Right atrium auricular region (tissue), 2 donors: ENCODE measurements at regions not wholly inside any gene's neighbourhood (a gene's known extent, or its start where the extent isn't known, plus 50 kb on each side); places are given as distances from the start of the nearest gene placed in this dataset.

Experiments used
- DNase-seq: peaks from one replicate; pipeline ENCODE4 v3.0.0-alpha.2; 2019; ENCODE audit warnings: low spot score
- H3K27ac ChIP-seq, 2 donors: fragments of 200-600 bp; sonication (generic); 1 replicate in 1 of 2; 2 replicates in 1 of 2; pipeline ENCODE4 v1.5.1; 2016 to 2019
- H3K27me3 ChIP-seq, 2 donors: fragments of 200-600 bp; sonication (generic); one replicate each; pipeline versions ENCODE4 v1.5.1 to v1.6.0; 2017 to 2019
- H3K36me3 ChIP-seq: fragments of 200-600 bp; sonication (generic); one replicate; pipeline ENCODE4 v1.5.1; 2016
- H3K4me1 ChIP-seq, 2 donors: fragments of 200-600 bp; sonication (generic); one replicate each; pipeline versions ENCODE4 v1.5.1 to v1.6.0; 2017 to 2019
- H3K4me3 ChIP-seq, 2 donors: fragments of 200-600 bp; sonication (generic); 1 replicate in 1 of 2; 2 replicates in 1 of 2; pipeline ENCODE4 v1.5.1; 2017 to 2019; ENCODE audit warnings: mild to moderate bottlenecking in 1 of 2, moderate library complexity in 1 of 2
- H3K9me3 ChIP-seq, 2 donors: fragments of 200-600 bp; sonication (generic); one replicate each; pipeline ENCODE4 v1.5.1; 2019
- TF ChIP-seq, protein P1 (sequence below), 2 donors: fragments of 200-600 bp; sonication (generic); IDR thresholded peaks; one replicate each; pipeline ENCODE4 v1.5.1; 2019; ENCODE audit warnings: antibody characterized with exemption in 2 of 2

DNA sequence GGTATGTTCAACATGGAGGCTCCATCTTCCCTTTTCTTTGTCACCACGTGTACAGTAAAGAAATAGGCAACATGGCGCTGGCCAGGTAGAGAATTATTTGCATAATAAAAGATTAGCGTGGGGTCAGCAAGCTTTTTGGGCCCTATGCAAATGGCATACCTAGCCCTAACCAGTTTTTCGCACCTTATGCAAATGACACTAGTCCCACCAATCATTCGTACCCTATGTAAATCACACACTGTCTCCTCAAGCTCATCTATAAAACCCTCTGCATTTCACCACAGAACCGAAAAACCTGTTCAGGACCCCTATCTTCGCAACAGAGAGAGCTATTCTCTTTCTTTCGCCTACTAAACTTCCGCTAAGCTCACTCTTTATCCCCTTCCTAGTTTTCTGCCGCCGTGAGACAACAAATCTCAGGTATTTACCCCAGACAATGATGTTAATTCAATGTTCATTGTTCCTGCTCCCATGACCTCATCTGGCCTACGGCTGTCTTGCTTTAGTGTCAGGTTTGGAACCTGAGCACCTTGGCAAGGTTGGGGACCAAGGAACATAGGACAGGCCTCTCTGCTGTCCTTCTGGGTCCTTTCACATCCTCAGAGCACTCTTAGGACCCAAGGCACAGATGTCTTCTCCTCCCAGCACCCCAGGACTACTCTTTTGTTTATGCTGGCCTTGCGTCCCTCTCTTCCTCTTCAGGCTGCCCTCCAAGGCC lies 180.7 kb upstream of the RAI14 start:
- H3K27me3 ChIP-seq = no peaks in the 10 kb centered on the region
- TF ChIP-seq, protein P1, sequence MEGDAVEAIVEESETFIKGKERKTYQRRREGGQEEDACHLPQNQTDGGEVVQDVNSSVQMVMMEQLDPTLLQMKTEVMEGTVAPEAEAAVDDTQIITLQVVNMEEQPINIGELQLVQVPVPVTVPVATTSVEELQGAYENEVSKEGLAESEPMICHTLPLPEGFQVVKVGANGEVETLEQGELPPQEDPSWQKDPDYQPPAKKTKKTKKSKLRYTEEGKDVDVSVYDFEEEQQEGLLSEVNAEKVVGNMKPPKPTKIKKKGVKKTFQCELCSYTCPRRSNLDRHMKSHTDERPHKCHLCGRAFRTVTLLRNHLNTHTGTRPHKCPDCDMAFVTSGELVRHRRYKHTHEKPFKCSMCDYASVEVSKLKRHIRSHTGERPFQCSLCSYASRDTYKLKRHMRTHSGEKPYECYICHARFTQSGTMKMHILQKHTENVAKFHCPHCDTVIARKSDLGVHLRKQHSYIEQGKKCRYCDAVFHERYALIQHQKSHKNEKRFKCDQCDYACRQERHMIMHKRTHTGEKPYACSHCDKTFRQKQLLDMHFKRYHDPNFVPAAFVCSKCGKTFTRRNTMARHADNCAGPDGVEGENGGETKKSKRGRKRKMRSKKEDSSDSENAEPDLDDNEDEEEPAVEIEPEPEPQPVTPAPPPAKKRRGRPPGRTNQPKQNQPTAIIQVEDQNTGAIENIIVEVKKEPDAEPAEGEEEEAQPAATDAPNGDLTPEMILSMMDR (IDR thresholded peaks at IDR 0.05) = no peak
- no peaks in the 10 kb centered on the region for H3K9me3 ChIP-seq
- H3K4me3 ChIP-seq = no peak overlapping the region
- no peak overlapping the region for H3K27ac ChIP-seq
- H3K36me3 ChIP-seq = no peaks in the 10 kb centered on the region
- DNase-seq = no peak
- H3K4me1 ChIP-seq = peaks cover 0 to 6% of the 10 kb centered on the region in 2 donors

- TF ChIP-seq, protein P1 (IDR thresholded peaks at IDR 0.05) = no peak
- no peaks in the 10 kb centered on the region for H3K36me3 ChIP-seq
- no peaks in the 10 kb centered on the region for H3K27me3 ChIP-seq
- no peak for DNase-seq
- H3K4me3 ChIP-seq = no peak overlapping the region
- H3K27ac ChIP-seq = no peak overlapping the region
- peaks cover 0 to 6% of the 10 kb centered on the region in 2 donors for H3K4me1 ChIP-seq
- H3K9me3 ChIP-seq = no peaks in the 10 kb centered on the region
Observed at GRCh38 chr5:34476941-34477565, 179.1 kb upstream of the RAI14 start.

DNA sequence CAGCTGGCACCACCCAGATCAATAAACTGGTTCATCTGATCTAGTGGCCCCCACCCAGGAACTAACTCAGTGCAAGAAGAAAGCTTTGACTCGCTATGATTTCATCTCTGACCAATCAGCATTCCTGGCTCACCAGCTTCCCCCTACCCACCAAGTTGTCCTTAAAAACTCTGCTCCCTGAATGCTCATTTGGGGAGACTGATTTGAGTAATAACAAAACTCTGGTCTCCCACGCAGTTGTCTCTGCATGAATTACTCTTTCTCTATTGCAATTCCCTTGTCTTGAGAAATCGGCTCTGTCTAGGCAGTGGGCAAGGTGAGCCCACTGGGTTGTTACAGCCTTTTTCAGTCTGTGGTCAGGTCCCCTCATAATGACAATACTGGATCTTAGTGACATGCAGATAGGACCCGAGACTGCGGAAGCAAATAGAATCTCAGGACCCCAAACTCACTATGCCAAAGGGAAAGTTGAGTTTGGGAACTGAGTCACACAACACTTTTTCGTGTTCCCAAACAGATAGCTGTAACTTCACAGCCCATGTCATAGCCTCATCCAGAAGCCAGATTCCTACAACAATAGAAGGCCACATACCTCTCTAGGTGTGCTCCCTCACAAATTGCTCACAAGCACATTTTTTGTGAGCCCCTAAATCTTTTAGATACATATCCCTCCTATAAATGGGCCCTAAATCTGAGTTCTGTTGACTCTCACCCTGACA lies 175.2 kb upstream of the RAI14 start:
- no peaks in the 10 kb centered on the region for H3K9me3 ChIP-seq
- TF ChIP-seq, protein P1 (IDR thresholded peaks at IDR 0.05) = no peak
- no peak for DNase-seq
- H3K4me1 ChIP-seq = no peaks in the 10 kb centered on the region
- H3K27me3 ChIP-seq = no peaks in the 10 kb centered on the region
- H3K4me3 ChIP-seq = no peak overlapping the region
- no peaks in the 10 kb centered on the region for H3K36me3 ChIP-seq
- H3K27ac ChIP-seq = no peak overlapping the region

- peaks cover 0 to 16% of the 10 kb centered on the region in 2 donors for H3K4me1 ChIP-seq
- H3K9me3 ChIP-seq = no peaks in the 10 kb centered on the region
- H3K27me3 ChIP-seq = no peaks in the 10 kb centered on the region
- DNase-seq = no peak
- no peaks in the 10 kb centered on the region for H3K36me3 ChIP-seq
- H3K4me3 ChIP-seq = no peak overlapping the region
- no peak overlapping the region for H3K27ac ChIP-seq
- TF ChIP-seq, protein P1 (IDR thresholded peaks at IDR 0.05) = no peak
Observed at GRCh38 chr5:34483442-34484033, 172.6 kb upstream of the RAI14 start.

- no peak for DNase-seq
- TF ChIP-seq, protein P1 (IDR thresholded peaks at IDR 0.05) = no peak
- Histone ChIP-seq H3K9me3 (no peaks in the 10 kb centered on the region), H3K4me1 (peaks cover 0 to 18% of the 10 kb centered on the region in 2 donors), H3K27me3 (no peaks in the 10 kb centered on the region), H3K36me3 (no peaks in the 10 kb centered on the region), H3K4me3 (no peak overlapping the region), H3K27ac (no peak overlapping the region)
Observed at GRCh38 chr5:34484216-34484920, 171.8 kb upstream of the RAI14 start.
